ENCODE measurements at regions not wholly inside any gene's neighbourhood (a gene's known extent, or its start where the extent isn't known, plus 50 kb on each side); places are given as distances from the start of the nearest gene placed in this dataset.

GRCh38 chr10:34869135-34869836 is 54.2 kb upstream of the PARD3 start:
- ChIA-PET CTCF (interaction anchor here (0.5 to 1.6 kb wide), 2 partner anchors 19 to 136 kb away, joined by 4 read pairs; no protein-coding TSS in a partner anchor), POLR2A (no interaction called here)
- no peak for DNase-seq (ENCODE audit: low read depth in 1 of 2, low spot score in 1 of 2)
- Histone ChIP-seq H3K4me3 (no peak overlapping the region), H3K4me2 (no peak overlapping the region), H3K9me3 (no peaks in the 10 kb centered on the region), H3K27ac (no peak overlapping the region), H3K4me1 (peaks cover 3% of the 10 kb centered on the region; the same call in 1 of the 3 replicates)
- ATAC-seq = no peak
- no peak for FAIRE-seq
- TF ChIP-seq USF2 (IDR thresholded peaks at IDR 0.05) = no peak
- TF ChIP-seq RCOR1 (IDR thresholded peaks at IDR 0.05; ENCODE audit: low read depth, low read length) = no peak
- 77% methylated on average over 11 of the region's 11 CpGs for WGBS (ENCODE audit: missing lambda C conversion rate)

- ChIA-PET POLR2A (no interaction called here), CTCF (interaction anchor here (0.7 to 1.6 kb wide), 2 partner anchors 136 to 1540 kb away, joined by 3 to 4 read pairs; no protein-coding TSS in a partner anchor)
- FAIRE-seq (no peak), DNase-seq (ENCODE audit: low read depth in 1 of 2, low spot score in 1 of 2) (no peak), ATAC-seq (no peak)
- 89% methylated on average over 6 of the region's 6 CpGs for WGBS (ENCODE audit: missing lambda C conversion rate)
- Histone ChIP-seq H3K9me3 (no peaks in the 10 kb centered on the region), H3K4me1 (peaks cover 6% of the 10 kb centered on the region; the same call in 1 of the 3 replicates), H3K4me3 (no peak overlapping the region), H3K27ac (no peak overlapping the region), H3K4me2 (no peak overlapping the region)
- TF ChIP-seq MAFK (IDR thresholded peaks at IDR 0.05; ENCODE audit: partially characterized antibody) (peak; percentile 78), ATOH8 (CRISPR knock-in tag; IDR thresholded peaks at IDR 0.05; ENCODE audit: low read depth) (no peak), CHD2 (IDR thresholded peaks at IDR 0.05; ENCODE audit: low read length, partially characterized antibody) (no peak), HMGXB4 (CRISPR knock-in tag; IDR thresholded peaks at IDR 0.05; ENCODE audit: borderline replicate concordance) (no peak)
Measured at GRCh38 chr10:34868589-34868988, 53.5 kb upstream of the PARD3 start.

- POLR2A ChIA-PET = no interaction called here
- TF ChIP-seq CHD4 (IDR thresholded peaks at IDR 0.05; ENCODE audit: borderline replicate concordance) = no peak
- no peak for TF ChIP-seq CEBPB (IDR thresholded peaks at IDR 0.05)
- no peak for TF ChIP-seq HDAC2 (IDR thresholded peaks at IDR 0.05)
- no peak for TF ChIP-seq BHLHE40 (IDR thresholded peaks at IDR 0.05; ENCODE audit: low read depth, low read length)
- no peak for TF ChIP-seq BCL3 (IDR thresholded peaks at IDR 0.05)
- no peak for TF ChIP-seq FOSL2 (IDR thresholded peaks at IDR 0.05)
- TF ChIP-seq FOSL2 (CRISPR knock-in tag; IDR thresholded peaks at IDR 0.05) = no peak
- no peak for TF ChIP-seq RFX5 (IDR thresholded peaks at IDR 0.05)
- no peak for TF ChIP-seq EHMT2 (IDR thresholded peaks at IDR 0.05; ENCODE audit: low read depth)
- no peak for TF ChIP-seq JUN (IDR thresholded peaks at IDR 0.05)
- ATAC-seq (peak in 1 of 2 experiments; percentile 77; a peak in 3 of 6 replicates), DNase-seq (ENCODE audit: low read depth in 1 of 2, low spot score in 1 of 2) (no peak), FAIRE-seq (no peak)
- Histone ChIP-seq H3K4me3 (no peak overlapping the region), H3K4me2 (no peak overlapping the region), H3K27ac (no peak overlapping the region), H3K4me1 (peaks cover 20% of the 10 kb centered on the region), H3K9me3 (no peaks in the 10 kb centered on the region)
- CTCF ChIA-PET = interaction anchor here (0.7 kb wide), 1 partner anchor 416 kb away, joined by 3 read pairs; no protein-coding TSS in a partner anchor
- 58% methylated on average over 3 of the region's 3 CpGs for WGBS (ENCODE audit: missing lambda C conversion rate)
Measured at GRCh38 chr10:34866848-34867247, 51.8 kb upstream of the PARD3 start.

Small RNAs in the stretch of these regions (small RNA-seq; reads per million reads assigned to genes)
- 0 reads per million in 6 experiments for gene RNU6-193P
- gene RNU6-847P = 0 reads per million in 6 experiments
- 0 reads per million in 6 experiments for gene SS18L2P1
